Vagina (tissue), 2 donors: ENCODE measurements at regions not wholly inside any gene's neighbourhood (a gene's known extent, or its start where the extent isn't known, plus 50 kb on each side); places are given as distances from the start of the nearest gene placed in this dataset.

Source experiments
- POLR2A ChIP-seq, 2 donors: fragments of 450-650 bp; IDR thresholded peaks; one replicate each; pipeline ENCODE4 v1.6.1; 2017; ENCODE audit warnings: antibody characterized with exemption in 2 of 2, mild to moderate bottlenecking in 2 of 2, moderate library complexity in 2 of 2
- TF ChIP-seq, protein P1 (sequence below), 3 experiments: fragments of 450-650 bp in 2 of 3; fragments of 200-600 bp in 1 of 3; sonication (generic) in 1 of 3; IDR thresholded peaks; one replicate each; pipeline ENCODE4 v1.5.1; 2017 to 2019; ENCODE audit warnings: antibody characterized with exemption in 3 of 3, mild to moderate bottlenecking in 2 of 3, moderate library complexity in 2 of 3

DNA sequence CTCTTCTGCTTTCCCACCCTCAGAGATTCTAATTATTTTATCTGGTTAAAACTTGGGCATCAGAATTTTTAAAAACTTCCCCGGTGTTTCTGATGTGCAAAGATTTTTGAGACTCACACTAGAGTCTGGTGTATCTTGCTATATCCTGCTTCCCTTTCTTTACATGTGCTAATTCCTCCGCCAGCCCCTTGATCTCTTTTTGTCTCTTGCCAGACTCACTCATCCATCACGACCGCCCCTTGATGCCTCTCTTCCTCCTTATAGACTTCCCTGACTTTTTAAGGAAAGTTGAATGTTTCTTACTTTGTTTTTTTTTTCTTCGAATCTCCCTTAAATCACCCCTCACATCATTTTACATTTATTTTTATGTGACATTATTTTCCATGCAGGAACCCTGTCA, 274.9 kb upstream of the PITX2 start:
- TF ChIP-seq POLR2A (IDR thresholded peaks at IDR 0.05): no peak
- TF ChIP-seq, protein P1, sequence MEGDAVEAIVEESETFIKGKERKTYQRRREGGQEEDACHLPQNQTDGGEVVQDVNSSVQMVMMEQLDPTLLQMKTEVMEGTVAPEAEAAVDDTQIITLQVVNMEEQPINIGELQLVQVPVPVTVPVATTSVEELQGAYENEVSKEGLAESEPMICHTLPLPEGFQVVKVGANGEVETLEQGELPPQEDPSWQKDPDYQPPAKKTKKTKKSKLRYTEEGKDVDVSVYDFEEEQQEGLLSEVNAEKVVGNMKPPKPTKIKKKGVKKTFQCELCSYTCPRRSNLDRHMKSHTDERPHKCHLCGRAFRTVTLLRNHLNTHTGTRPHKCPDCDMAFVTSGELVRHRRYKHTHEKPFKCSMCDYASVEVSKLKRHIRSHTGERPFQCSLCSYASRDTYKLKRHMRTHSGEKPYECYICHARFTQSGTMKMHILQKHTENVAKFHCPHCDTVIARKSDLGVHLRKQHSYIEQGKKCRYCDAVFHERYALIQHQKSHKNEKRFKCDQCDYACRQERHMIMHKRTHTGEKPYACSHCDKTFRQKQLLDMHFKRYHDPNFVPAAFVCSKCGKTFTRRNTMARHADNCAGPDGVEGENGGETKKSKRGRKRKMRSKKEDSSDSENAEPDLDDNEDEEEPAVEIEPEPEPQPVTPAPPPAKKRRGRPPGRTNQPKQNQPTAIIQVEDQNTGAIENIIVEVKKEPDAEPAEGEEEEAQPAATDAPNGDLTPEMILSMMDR (IDR thresholded peaks at IDR 0.05): no peak
